Neural progenitor cell (in vitro differentiated cells): ENCODE measurements at regions not wholly inside any gene's neighbourhood (a gene's known extent, or its start where the extent isn't known, plus 50 kb on each side); places are given as distances from the start of the nearest gene placed in this dataset.

Experiments used
- DNase-seq: peaks from one replicate; pipeline ENCODE4 v3.0.0-alpha.2; 2016; ENCODE audit warnings: low spot score
- H2AFZ ChIP-seq: fragments of 200-600 bp; sonication (generic); replicated peaks from 2 replicates; pipeline ENCODE4 v1.6.1; 2016; ENCODE audit warnings: antibody characterized with exemption
- H3F3A ChIP-seq: fragments of 200-600 bp; sonication (generic); 2 replicates; pipeline ENCODE4 v1.6.1; 2016; ENCODE audit warnings: antibody characterized with exemption, low read depth
- H3K27ac ChIP-seq: fragments of 200-600 bp; sonication (generic); 2 replicates; pipeline ENCODE4 v1.5.1; 2016; ENCODE audit warnings: mild to moderate bottlenecking
- H3K27me3 ChIP-seq: fragments of 200-600 bp; sonication (generic); 2 replicates; pipeline ENCODE4 v1.6.1; 2016; ENCODE audit warnings: mild to moderate bottlenecking, moderate library complexity
- H3K36me3 ChIP-seq: fragments of 200-600 bp; sonication (generic); 2 replicates; pipeline ENCODE4 v1.5.1; 2016
- H3K4me1 ChIP-seq: fragments of 200-600 bp; sonication (generic); 2 replicates; pipeline ENCODE4 v1.6.1; 2016; ENCODE audit warnings: mixed run types
- H3K4me2 ChIP-seq: fragments of 200-600 bp; sonication (generic); 2 replicates; pipeline ENCODE4 v1.6.1; 2016
- H3K4me3 ChIP-seq: fragments of 200-600 bp; sonication (generic); 2 replicates; pipeline ENCODE4 v1.5.1; 2016
- H3K79me2 ChIP-seq: fragments of 200-600 bp; sonication (generic); 2 replicates; pipeline ENCODE4 v1.6.1; 2016; ENCODE audit warnings: low read depth
- H3K9ac ChIP-seq: fragments of 200-600 bp; sonication (generic); 2 replicates; pipeline ENCODE4 v1.6.1; 2016
- H3K9me3 ChIP-seq: fragments of 200-600 bp; sonication (generic); 2 replicates; pipeline ENCODE4 v1.5.1; 2016; ENCODE audit warnings: low read depth
- H4K20me1 ChIP-seq: fragments of 200-600 bp; sonication (generic); 2 replicates; pipeline ENCODE4 v1.6.1; 2016; ENCODE audit warnings: low read depth
- H3K27ac Mint-ChIP-seq: 3 replicates; pipeline ENCODE4 v1.8.0; 2021; ENCODE audit warnings: mixed read lengths
- H3K27me3 Mint-ChIP-seq: 2 replicates; pipeline ENCODE4 v1.8.0; 2022; ENCODE audit warnings: low read depth, mild to moderate bottlenecking, inconsistent platforms, moderate library complexity, mixed read lengths; ENCODE audit not compliant: insufficient read depth
- H3K36me3 Mint-ChIP-seq: 3 replicates; pipeline ENCODE4 v1.8.0; 2021; ENCODE audit warnings: mixed read lengths
- H3K4me1 Mint-ChIP-seq: 3 replicates; pipeline ENCODE4 v1.8.0; 2021; ENCODE audit warnings: mixed read lengths
- H3K4me3 Mint-ChIP-seq: 3 replicates; pipeline ENCODE4 v1.8.0; 2021; ENCODE audit warnings: mild to moderate bottlenecking, moderate library complexity, mixed read lengths
- H3K9me3 Mint-ChIP-seq: 3 replicates; pipeline ENCODE4 v1.8.0; 2020; ENCODE audit warnings: mixed read lengths
- EZH2 ChIP-seq: fragments of 200-600 bp; sonication (generic); IDR thresholded peaks from 2 replicates; pipeline ENCODE4 v1.6.1; 2017; ENCODE audit warnings: antibody characterized with exemption, mild to moderate bottlenecking, moderate library complexity
- EZH2phosphoT487 ChIP-seq: fragments of 200-600 bp; sonication (generic); IDR thresholded peaks from 2 replicates; pipeline ENCODE4 v1.6.1; 2017; ENCODE audit warnings: antibody characterized with exemption
- TF ChIP-seq, protein P1 (sequence below): fragments of 200-600 bp; sonication (generic); IDR thresholded peaks from 2 replicates; pipeline ENCODE4 v1.5.1; 2017; ENCODE audit warnings: antibody characterized with exemption, mild to moderate bottlenecking

DNA sequence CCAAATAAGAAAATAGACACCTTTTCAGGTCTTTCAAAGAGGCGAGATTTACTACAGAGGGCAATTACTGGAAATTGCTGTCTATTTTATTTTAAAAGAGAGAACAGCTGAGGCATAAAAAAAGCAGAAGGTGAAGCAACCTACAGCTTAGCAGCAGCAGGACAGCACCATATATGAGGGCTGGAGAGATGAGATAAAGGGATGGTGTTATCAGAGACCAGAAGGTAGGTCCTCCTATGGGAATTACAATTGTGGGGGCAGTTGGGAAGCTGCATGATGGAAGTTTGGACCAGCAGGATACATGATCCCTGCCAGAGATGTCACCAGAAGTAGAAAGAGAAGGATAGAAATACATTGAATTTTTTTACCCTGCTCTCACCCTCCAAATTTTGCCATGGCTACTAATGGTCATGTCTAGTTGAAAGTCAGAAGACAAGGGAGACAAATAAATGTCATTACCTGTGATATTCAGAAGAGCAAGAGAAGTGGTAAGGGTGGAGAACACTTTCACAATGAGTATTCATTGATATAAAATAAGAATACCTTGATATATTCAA is 77.2 kb upstream of the CALCR start:
- Histone ChIP-seq H3K4me3 (no peak overlapping the region), H4K20me1 (no peaks in the 10 kb centered on the region), H3K4me2 (no peak overlapping the region), H3K27ac (no peak overlapping the region), H2AFZ (no peak overlapping the region), H3K36me3 (no peaks in the 10 kb centered on the region), H3K9ac (no peak overlapping the region), H3K27me3 (no peaks in the 10 kb centered on the region), H3K9me3 (no peaks in the 10 kb centered on the region), H3F3A (no peaks in the 10 kb centered on the region), H3K79me2 (no peaks in the 10 kb centered on the region), H3K4me1 (peaks cover 1% of the 10 kb centered on the region)
- no peak overlapping the region for H3K4me3 Mint-ChIP-seq
- H3K9me3 Mint-ChIP-seq: no peaks in the 10 kb centered on the region
- TF ChIP-seq EZH2phosphoT487 (no peak), EZH2 (no peak)
- TF ChIP-seq, protein P1, sequence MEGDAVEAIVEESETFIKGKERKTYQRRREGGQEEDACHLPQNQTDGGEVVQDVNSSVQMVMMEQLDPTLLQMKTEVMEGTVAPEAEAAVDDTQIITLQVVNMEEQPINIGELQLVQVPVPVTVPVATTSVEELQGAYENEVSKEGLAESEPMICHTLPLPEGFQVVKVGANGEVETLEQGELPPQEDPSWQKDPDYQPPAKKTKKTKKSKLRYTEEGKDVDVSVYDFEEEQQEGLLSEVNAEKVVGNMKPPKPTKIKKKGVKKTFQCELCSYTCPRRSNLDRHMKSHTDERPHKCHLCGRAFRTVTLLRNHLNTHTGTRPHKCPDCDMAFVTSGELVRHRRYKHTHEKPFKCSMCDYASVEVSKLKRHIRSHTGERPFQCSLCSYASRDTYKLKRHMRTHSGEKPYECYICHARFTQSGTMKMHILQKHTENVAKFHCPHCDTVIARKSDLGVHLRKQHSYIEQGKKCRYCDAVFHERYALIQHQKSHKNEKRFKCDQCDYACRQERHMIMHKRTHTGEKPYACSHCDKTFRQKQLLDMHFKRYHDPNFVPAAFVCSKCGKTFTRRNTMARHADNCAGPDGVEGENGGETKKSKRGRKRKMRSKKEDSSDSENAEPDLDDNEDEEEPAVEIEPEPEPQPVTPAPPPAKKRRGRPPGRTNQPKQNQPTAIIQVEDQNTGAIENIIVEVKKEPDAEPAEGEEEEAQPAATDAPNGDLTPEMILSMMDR: no peak
- no peaks in the 10 kb centered on the region for H3K36me3 Mint-ChIP-seq
- H3K4me1 Mint-ChIP-seq: no peaks in the 10 kb centered on the region
- no peak overlapping the region for H3K27ac Mint-ChIP-seq
- no peaks in the 10 kb centered on the region for H3K27me3 Mint-ChIP-seq
- DNase-seq: no peak

DNA sequence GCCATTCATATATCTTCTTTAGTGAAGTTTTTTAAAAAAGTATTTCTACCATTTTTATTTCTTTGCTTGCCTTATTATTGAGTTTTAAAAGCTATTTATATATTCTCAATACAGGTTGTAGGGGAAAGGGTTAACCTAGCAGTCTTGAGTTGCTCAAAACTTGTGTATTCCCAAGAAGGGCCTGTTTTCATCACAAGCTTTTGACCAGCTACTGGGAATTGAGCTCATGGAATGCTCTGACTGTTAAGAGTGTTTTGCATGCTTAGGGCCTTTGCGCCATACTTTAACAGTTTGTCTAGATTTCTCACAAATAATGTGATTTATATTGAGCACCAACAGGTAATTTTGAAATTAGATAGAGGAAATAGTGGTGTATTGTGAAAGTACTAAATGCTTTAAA is 72.0 kb upstream of the CALCR start:
- H2AFZ ChIP-seq: no peak overlapping the region
- H3F3A ChIP-seq: no peaks in the 10 kb centered on the region
- no peak overlapping the region for H3K27ac ChIP-seq
- Mint-ChIP-seq H3K4me1 (no peaks in the 10 kb centered on the region), H3K4me3 (no peak overlapping the region), H3K9me3 (no peaks in the 10 kb centered on the region), H3K27ac (no peak overlapping the region), H3K36me3 (no peaks in the 10 kb centered on the region), H3K27me3 (no peaks in the 10 kb centered on the region)
- H4K20me1 ChIP-seq: no peaks in the 10 kb centered on the region
- H3K79me2 ChIP-seq: no peaks in the 10 kb centered on the region
- H3K4me1 ChIP-seq: peaks cover 19% of the 10 kb centered on the region
- peak; percentile 14 for DNase-seq
- no peak for TF ChIP-seq EZH2
- TF ChIP-seq EZH2phosphoT487: no peak
- TF ChIP-seq, protein P1: no peak
- no peak overlapping the region for H3K4me3 ChIP-seq
- no peak overlapping the region for H3K4me2 ChIP-seq
- no peaks in the 10 kb centered on the region for H3K27me3 ChIP-seq
- no peaks in the 10 kb centered on the region for H3K9me3 ChIP-seq
- no peaks in the 10 kb centered on the region for H3K36me3 ChIP-seq
- no peak overlapping the region for H3K9ac ChIP-seq

DNA sequence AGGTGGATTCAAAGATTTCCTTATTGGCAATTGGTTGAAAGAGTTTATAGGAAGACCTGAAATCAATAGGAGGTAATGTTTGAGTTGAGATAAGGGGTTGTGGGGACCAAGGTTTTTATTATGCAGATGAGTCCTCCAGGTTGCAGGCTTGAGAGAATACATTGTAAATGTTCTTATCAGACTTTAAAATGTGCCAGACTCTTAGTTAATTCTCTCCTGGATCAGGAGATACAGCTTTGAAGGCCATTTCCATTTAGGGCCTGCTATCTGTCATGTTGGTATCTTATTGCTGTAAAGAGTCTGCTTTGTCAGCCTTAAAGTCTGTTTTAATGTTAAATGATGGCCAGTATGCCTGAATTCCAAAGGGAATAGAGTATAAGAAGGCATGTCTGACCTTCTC is 61.8 kb upstream of the CALCR start:
- no peak for DNase-seq
- Mint-ChIP-seq H3K4me1 (no peaks in the 10 kb centered on the region), H3K4me3 (no peak overlapping the region), H3K27ac (no peak overlapping the region), H3K36me3 (no peaks in the 10 kb centered on the region), H3K27me3 (peaks cover 2% of the 10 kb centered on the region), H3K9me3 (no peaks in the 10 kb centered on the region)
- Histone ChIP-seq H2AFZ (no peak overlapping the region), H3K79me2 (no peaks in the 10 kb centered on the region), H3K4me1 (peaks cover 6% of the 10 kb centered on the region), H3K27me3 (peaks cover 11% of the 10 kb centered on the region), H3K4me3 (no peak overlapping the region), H3K9me3 (no peaks in the 10 kb centered on the region), H4K20me1 (no peaks in the 10 kb centered on the region), H3K9ac (no peak overlapping the region), H3K27ac (no peak overlapping the region), H3F3A (no peaks in the 10 kb centered on the region), H3K4me2 (no peak overlapping the region), H3K36me3 (no peaks in the 10 kb centered on the region)
- TF ChIP-seq EZH2 (no peak), EZH2phosphoT487 (no peak)
- TF ChIP-seq, protein P1: no peak
